C1 segment of cervical spinal cord (tissue), 14 donors: ENCODE measurements at regions not wholly inside any gene's neighbourhood (a gene's known extent, or its start where the extent isn't known, plus 50 kb on each side); places are given as distances from the start of the nearest gene placed in this dataset.
"Not testable (repeated sequence)": the region's sequence is repeated elsewhere in the genome, so short reads cannot be mapped to it uniquely, and the experiment has no call there.

Source experiments
- DNase-seq, 14 donors: peaks; one replicate each; lab custom pipeline; 2025; lab: John Stamatoyannopoulos, UW

- no peak for DNase-seq
Observed at GRCh38 chr3:150302246-150302645, 105.9 kb upstream of the TSC22D2 start.

DNA sequence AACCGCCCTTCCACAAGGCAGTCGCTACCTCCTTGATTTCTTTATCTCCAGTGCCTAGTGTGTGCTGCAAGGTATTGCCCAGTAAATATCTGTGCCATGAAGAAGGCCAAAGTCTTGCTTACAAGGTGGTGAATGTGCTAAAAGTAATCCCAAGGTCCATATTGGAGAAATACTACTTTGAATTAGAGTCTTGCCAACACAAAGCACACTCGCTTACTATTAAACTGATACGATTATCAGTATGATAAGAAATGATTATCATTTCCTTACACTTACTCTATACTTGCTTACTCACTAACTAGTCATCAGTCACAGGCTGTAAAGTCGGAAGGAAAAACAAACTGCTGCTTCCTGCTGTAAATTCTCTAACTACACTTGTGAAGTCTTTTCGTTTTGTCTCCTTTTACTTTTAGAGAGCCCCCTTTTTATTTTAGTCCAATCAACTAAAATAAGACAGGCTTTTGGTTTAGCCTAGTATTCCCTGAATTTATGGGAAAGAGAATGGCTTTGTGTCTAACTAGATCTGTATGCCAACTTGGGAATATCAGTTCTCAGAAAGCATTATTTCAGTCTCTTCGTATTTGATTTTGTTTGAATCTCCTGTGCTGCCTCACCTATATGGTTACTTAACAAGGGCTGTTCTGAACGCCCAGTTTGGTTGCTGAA is 107.1 kb upstream of the TSC22D2 start:
- DNase-seq, result no peak

- DNase-seq, result no peak
Observed at GRCh38 chr3:150300388-150300787, 107.7 kb upstream of the TSC22D2 start.

DNA sequence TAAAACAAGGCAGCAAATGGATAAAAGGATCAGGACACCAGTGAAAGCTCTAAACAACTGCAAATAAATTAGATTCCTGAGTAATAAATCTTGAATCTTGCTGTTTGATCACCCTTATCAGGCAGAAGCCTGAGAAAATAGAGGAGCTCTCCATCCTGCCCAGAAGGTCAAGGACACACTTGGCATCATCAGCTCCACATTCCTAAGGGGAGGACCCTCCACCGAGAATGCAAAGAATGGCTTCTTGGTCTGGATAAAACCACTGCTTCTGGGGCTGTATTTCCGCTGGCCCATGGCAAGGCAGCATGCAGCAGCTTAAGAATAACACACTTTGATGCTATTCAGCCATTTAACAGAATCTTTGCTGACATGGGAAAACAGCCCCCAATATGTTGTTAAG is 108.9 kb upstream of the TSC22D2 start:
- DNase-seq, result no peak

DNA sequence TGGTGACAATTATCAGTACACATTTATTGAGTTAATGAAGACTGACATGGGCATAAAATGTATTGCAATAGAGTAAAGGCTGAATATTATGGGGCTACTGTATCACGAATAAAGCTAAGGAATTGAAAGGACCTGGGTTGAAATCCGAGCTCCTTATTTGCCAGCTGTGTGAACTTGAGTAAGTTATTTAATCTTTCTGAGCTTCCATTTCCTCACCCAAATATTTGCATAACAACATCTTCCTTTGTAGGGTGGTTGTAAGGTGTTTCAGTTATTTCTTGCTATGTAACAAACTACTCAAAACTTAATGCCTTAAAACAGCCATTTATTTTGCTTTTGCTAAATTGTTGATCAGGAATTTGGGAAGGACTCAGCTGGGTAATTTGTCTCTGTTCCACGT is 111.1 kb upstream of the TSC22D2 start:
- DNase-seq, result no peak

- DNase-seq, result no peak
Observed at GRCh38 chr3:150296123-150296735, 111.9 kb upstream of the TSC22D2 start.

- DNase-seq, result no peak
Observed at GRCh38 chr3:150293401-150294001, 114.6 kb upstream of the TSC22D2 start.

GRCh38 chr3:150292891-150293290 is 115.2 kb upstream of the TSC22D2 start:
- no peak for DNase-seq

DNA sequence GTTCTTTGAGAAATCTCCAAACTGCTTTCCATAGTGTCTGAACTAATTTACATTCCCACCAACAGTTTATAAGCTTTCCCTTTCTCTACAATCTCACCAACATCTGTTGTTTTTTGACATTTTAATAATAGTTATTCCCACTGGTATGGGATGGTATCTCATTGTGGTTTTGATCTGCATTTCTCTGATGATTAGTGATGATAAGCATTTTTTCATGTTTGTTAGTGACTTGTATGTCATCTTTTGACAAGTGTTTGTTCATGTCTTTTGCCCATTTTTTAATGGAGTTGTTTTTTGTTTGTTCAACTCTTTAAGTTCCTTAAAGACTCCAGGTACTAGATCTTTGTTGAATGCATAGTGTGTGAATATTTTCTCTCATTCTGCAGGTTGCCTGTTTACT is 116.6 kb upstream of the TSC22D2 start:
- no peak for DNase-seq

GRCh38 chr3:150286390-150287147 is 121.5 kb upstream of the TSC22D2 start:
- peak in 1 of 14 donors; percentile 0 for DNase-seq

DNA sequence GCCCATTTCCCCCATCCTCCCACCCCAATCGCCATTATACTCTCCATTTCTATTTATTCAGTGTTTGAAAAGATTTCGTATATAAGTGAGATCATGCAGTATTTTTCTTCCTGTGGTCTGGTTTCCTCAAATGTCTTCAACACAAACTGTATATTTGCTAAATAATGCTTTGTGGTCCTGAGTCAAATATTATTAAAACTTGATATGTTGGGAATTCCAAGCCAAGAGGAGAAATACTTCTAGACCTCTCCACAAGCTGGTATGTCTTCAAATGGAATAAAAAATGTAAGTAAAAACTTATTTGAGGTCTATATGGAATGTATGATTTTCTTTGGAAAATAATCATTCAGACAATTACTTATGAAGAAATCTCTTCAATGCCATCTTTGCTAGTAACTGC is 122.5 kb upstream of the TSC22D2 start:
- no peak for DNase-seq

GRCh38 chr3:150278843-150279381 is 129.2 kb upstream of the TSC22D2 start:
- no peak for DNase-seq

DNA sequence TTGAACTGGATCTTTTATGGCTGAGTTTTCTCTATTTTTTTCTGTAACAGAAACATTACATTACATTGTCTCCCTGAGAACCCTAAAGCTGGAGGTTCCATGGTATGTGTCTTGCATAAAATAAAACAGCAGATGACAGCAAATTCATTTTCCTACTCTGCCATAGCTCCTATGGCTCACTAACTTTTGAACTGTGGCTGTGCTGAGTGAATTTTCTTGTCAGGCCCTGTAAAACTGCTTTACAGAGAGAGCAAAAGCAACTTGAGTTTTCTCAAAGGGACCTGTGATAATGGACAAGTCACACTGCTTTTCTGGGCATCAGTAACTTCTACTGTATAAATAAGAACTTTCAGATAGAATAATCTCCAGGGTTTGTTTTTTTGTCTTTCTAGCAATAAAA is 129.9 kb upstream of the TSC22D2 start:
- DNase-seq, result no peak

DNA sequence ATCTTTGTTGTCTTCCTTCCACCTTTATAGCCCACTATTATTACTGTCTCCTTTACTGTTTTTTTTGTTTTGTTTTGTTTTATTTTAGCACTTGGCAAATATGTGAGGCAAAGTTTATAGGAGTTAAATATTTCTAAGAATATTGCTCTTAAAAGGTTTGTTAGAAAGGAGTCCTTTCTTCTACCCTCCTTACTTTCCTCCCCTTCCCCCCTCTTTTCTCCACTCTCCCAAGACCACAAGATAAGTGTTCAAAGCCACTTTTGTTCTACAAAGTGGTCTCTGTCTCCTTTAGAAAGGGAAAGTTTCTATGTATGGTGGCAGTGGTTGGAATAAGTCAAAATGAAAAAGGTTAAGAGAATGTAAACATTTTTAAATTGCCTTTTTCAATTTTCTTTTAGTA is 130.7 kb upstream of the TSC22D2 start:
- no peak for DNase-seq

GRCh38 chr3:150275941-150276340 is 132.2 kb upstream of the TSC22D2 start:
- no peak for DNase-seq

DNA sequence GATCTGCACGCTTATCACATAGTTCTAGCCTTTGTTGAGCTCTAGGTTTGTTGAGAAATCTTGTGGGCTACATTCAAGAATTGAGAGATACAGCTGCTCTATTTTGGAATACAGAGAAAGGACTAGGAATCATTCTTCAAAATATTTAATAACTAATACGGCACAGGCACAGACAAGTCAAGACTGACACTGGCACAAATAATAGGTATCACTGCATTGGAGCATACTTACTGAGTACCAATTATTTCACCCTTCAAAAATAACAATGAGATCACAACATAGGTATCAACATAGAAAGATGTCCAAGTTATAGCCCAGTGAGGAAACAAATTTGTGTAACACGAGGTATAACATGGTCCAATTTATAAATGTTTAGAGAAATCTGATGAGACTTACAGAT is 133.7 kb upstream of the TSC22D2 start:
- DNase-seq, result no peak

DNA sequence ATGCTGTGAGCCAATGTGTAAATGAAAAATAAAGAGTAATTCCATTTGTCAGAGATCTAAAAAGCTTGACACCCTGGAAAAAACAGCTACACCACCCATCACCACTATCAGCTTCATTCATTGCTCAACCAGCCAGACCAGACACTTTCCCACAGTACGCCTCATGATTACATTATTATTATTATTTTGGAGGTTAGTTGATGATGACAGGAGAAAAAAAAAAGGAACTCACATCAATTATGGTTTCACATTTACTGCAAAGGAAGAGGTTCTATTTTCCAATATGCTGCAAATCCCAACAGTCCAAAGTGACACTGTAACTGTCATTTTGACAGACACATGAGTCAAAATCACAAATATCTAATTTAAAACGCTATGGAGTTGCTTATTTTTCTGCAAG is 134.7 kb upstream of the TSC22D2 start:
- DNase-seq, result no peak

GRCh38 chr3:150271591-150271960 is 136.5 kb upstream of the TSC22D2 start:
- DNase-seq, result no peak

DNA sequence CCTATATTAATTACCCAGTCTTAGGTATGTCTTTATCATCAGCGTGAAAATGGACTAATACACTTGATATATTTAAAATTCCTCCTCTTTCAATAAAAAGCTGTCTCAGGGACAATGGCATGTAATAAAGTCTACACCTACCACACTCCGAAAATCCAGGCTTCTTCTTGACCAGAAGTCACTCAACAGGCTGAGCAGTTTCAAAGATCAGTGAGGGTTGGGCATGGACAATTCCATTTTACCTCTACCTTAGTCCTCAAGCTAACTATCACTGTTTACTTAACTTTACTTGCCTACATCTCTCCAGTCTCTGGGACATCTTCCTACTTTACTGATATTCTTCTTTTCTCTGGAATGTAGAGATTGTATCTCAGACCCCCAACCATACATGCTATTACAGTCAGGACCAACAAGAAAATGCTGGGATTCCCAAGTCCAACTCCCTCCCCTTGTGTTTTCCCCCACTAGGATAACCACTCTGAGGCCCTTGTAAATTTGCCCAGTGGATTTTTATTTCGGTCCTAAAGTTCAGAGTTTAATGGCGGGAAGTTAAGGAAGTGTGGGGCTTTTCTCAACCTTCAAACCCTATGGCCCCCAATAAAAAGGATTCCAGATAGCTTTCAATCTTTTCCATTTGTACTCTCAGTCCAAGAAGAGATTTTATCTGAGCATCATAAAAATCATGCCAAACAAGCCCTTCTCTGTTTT is 137.1 kb upstream of the TSC22D2 start:
- DNase-seq, result no peak

DNA sequence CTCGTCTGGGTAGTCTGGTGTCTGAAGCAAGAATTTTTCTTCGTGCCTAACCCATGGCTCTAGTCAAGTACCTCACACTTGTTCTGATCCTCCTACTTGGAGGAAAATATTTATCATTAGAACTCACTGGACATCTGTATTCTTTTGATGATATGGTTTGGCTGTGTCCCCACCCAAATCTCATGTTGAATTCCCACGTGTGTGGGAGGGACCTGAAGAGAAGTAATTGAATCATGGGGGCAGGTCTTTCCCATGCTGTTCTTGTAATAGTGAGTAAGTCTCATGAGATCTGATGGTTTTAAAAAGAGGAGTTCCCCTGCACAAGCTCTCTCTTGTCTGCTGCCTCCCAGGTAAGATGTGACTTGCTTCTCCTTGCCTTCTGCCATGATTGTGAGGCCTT is 137.7 kb upstream of the TSC22D2 start:
- DNase-seq, result not testable (repeated sequence)

DNA sequence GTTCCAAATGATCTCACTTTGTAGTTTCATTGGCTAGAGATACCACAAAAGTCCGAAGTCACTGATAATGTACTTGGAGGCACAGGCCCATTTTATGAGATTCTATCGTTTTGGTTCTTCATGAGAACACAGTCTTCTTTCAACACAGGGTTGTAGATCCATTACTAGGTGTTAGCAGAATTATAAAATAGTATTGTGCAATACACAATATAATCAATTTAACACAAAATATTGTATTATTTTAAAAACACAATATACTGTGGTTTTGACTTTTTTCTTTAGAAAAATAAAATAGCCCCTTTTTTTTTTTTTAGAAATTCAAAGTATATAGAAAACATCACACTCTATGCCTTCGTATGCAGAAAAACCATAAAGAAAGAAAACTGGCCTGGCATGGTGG is 138.6 kb upstream of the TSC22D2 start:
- DNase-seq, result no peak
